Osteoblast (primary cell): ENCODE measurements at regions not wholly inside any gene's neighbourhood (a gene's known extent, or its start where the extent isn't known, plus 50 kb on each side); places are given as distances from the start of the nearest gene placed in this dataset.

Source experiments
- DNase-seq: peaks from one replicate; pipeline ENCODE4 v3.0.0; 2011; ENCODE audit warnings: low spot score, mixed read lengths; ENCODE audit not compliant: insufficient read length; ENCODE audit errors: missing footprints
- H2AFZ ChIP-seq: 2 replicates; pipeline ENCODE4 v1.6.0; 2011; ENCODE audit warnings: mild to moderate bottlenecking, low read length
- H3K27ac ChIP-seq: 2 replicates; pipeline ENCODE4 v1.5.1; 2011; ENCODE audit warnings: mild to moderate bottlenecking, low read depth, low read length, moderate library complexity
- H3K27me3 ChIP-seq: 2 replicates; pipeline ENCODE4 v1.6.0; 2012; ENCODE audit warnings: mild to moderate bottlenecking, control low read depth, inconsistent platforms, low read length, moderate library complexity; ENCODE audit not compliant: insufficient read depth
- H3K36me3 ChIP-seq: 2 replicates; pipeline ENCODE4 v1.5.1; 2011; ENCODE audit warnings: mild to moderate bottlenecking, low read length, control low read depth, moderate library complexity; ENCODE audit not compliant: insufficient read depth
- H3K4me1 ChIP-seq: 2 replicates; pipeline ENCODE4 v1.5.1; 2011; ENCODE audit warnings: mild to moderate bottlenecking, low read length, control low read depth, moderate library complexity; ENCODE audit not compliant: insufficient read depth
- H3K4me2 ChIP-seq: 2 replicates; pipeline ENCODE4 v1.6.0; 2011; ENCODE audit warnings: mild to moderate bottlenecking, low read length; ENCODE audit not compliant: insufficient read depth
- H3K4me3 ChIP-seq: fragments of 200-600 bp; sonication (generic); 3 replicates; pipeline ENCODE4 v1.5.1; 2012; ENCODE audit warnings: mild to moderate bottlenecking, low read length, inconsistent platforms; ENCODE audit not compliant: insufficient read depth
- H3K79me2 ChIP-seq: 2 replicates; pipeline ENCODE4 v1.6.0; 2012; ENCODE audit warnings: mild to moderate bottlenecking, low read length, control low read depth, inconsistent platforms; ENCODE audit not compliant: insufficient read depth
- H3K9me3 ChIP-seq: 2 replicates; pipeline ENCODE4 v1.5.1; 2011; ENCODE audit warnings: low read depth, low read length, control low read depth
- H4K20me1 ChIP-seq: 2 replicates; pipeline ENCODE4 v1.6.0; 2012; ENCODE audit warnings: mild to moderate bottlenecking, low read length, control low read depth; ENCODE audit not compliant: insufficient read depth
- CTCF ChIP-seq: IDR thresholded peaks from 2 replicates; pipeline ENCODE4 v1.5.1; 2011; ENCODE audit warnings: mild to moderate bottlenecking, low read depth, low read length, moderate library complexity; ENCODE audit errors: extremely low read depth

GRCh38 chr13:111970494-111971141 is 96.3 kb upstream of the SOX1 start:
- no peak for DNase-seq
- Histone ChIP-seq H3K27me3 (no peaks in the 10 kb centered on the region), H3K4me1 (no peaks in the 10 kb centered on the region), H3K79me2 (no peaks in the 10 kb centered on the region), H2AFZ (no peak overlapping the region), H3K36me3 (no peaks in the 10 kb centered on the region), H3K27ac (no peak overlapping the region), H3K9me3 (peaks cover 11% of the 10 kb centered on the region), H4K20me1 (no peaks in the 10 kb centered on the region), H3K4me3 (no peak overlapping the region), H3K4me2 (no peak overlapping the region)
- no peak for TF ChIP-seq CTCF

- no peaks in the 10 kb centered on the region for H3K27me3 ChIP-seq
- no peaks in the 10 kb centered on the region for H3K36me3 ChIP-seq
- H4K20me1 ChIP-seq, result no peaks in the 10 kb centered on the region
- TF ChIP-seq CTCF, result no peak
- H3K4me2 ChIP-seq, result no peak overlapping the region
- no peak for DNase-seq
- H3K27ac ChIP-seq, result no peak overlapping the region
- H2AFZ ChIP-seq, result no peak overlapping the region
- H3K4me1 ChIP-seq, result no peaks in the 10 kb centered on the region
- H3K79me2 ChIP-seq, result no peaks in the 10 kb centered on the region
- peaks cover 12% of the 10 kb centered on the region for H3K9me3 ChIP-seq
- no peak overlapping the region for H3K4me3 ChIP-seq
These were observed 94.8 kb upstream of the SOX1 start for GRCh38 chr13:111971891-111972780.

GRCh38 chr13:111973186-111973585 is 93.8 kb upstream of the SOX1 start:
- Histone ChIP-seq H3K27me3 (no peaks in the 10 kb centered on the region), H3K27ac (no peak overlapping the region), H3K4me1 (no peaks in the 10 kb centered on the region), H4K20me1 (no peaks in the 10 kb centered on the region), H2AFZ (no peak overlapping the region), H3K4me3 (no peak overlapping the region), H3K9me3 (peaks cover 12% of the 10 kb centered on the region), H3K79me2 (no peaks in the 10 kb centered on the region), H3K4me2 (no peak overlapping the region), H3K36me3 (no peaks in the 10 kb centered on the region)
- DNase-seq, result no peak
- no peak for TF ChIP-seq CTCF
